HCT116 (cell line): ENCODE measurements at regions not wholly inside any gene's neighbourhood (a gene's known extent, or its start where the extent isn't known, plus 50 kb on each side); places are given as distances from the start of the nearest gene placed in this dataset.

Experiments
- CTCF ChIP-seq, 3 experiments: fragments of 200-600 bp in 1 of 3; sonication (generic) in 1 of 3; IDR thresholded peaks in 2 of 3; conservative IDR thresholded peaks in 1 of 3; 2 replicates each; pipeline ENCODE4 v1.5.1; 2012 to 2017; ENCODE audit warnings: low read depth in 2 of 3, low read length in 2 of 3, antibody characterized with exemption in 1 of 3, borderline replicate concordance in 1 of 3, control low read depth in 1 of 3, mild to moderate bottlenecking in 1 of 3, mixed read lengths in 1 of 3, mixed run types in 1 of 3, moderate library complexity in 1 of 3; ENCODE audit not compliant: insufficient read depth in 1 of 3
- JUND ChIP-seq: IDR thresholded peaks from 2 replicates; pipeline ENCODE4 v1.6.1; 2012
- POLR2A ChIP-seq: IDR thresholded peaks from 2 replicates; pipeline ENCODE4 v1.7.0; 2011; ENCODE audit warnings: borderline replicate concordance; ENCODE audit not compliant: insufficient read depth, insufficient read length; ENCODE audit errors: extremely low read depth
- POLR2AphosphoS5 ChIP-seq: IDR thresholded peaks from 2 replicates; pipeline ENCODE4 v1.6.1; 2011; ENCODE audit warnings: mild to moderate bottlenecking, low read depth, low read length, moderate library complexity
- REST ChIP-seq: IDR thresholded peaks from 2 replicates; pipeline ENCODE4 v1.6.1; 2012; ENCODE audit warnings: low read depth
- ZFX ChIP-seq: fragments of 450-650 bp; IDR thresholded peaks from 2 replicates; pipeline ENCODE4 v1.6.1; 2017

GRCh38 chr18:4802296-4802695 is 347.2 kb upstream of the DLGAP1 start:
- no peak for TF ChIP-seq POLR2A
- TF ChIP-seq JUND = no peak
- no peak for TF ChIP-seq CTCF (IDR thresholded peaks at IDR 0.05 in 2 of 3, conservative IDR thresholded peaks at IDR 0.05 in 1 of 3; ENCODE audit: borderline replicate concordance in 1 of 3, insufficient read depth in 1 of 3, low read depth in 2 of 3, low read length in 2 of 3)
- no peak for TF ChIP-seq ZFX
- TF ChIP-seq POLR2AphosphoS5 = no peak
- no peak for TF ChIP-seq REST
